ENCODE measurements at regions not wholly inside any gene's neighbourhood (a gene's known extent, or its start where the extent isn't known, plus 50 kb on each side); places are given as distances from the start of the nearest gene placed in this dataset.
"Not testable (repeated sequence)": the region's sequence is repeated elsewhere in the genome, so short reads cannot be mapped to it uniquely, and the experiment has no call there.

DNA sequence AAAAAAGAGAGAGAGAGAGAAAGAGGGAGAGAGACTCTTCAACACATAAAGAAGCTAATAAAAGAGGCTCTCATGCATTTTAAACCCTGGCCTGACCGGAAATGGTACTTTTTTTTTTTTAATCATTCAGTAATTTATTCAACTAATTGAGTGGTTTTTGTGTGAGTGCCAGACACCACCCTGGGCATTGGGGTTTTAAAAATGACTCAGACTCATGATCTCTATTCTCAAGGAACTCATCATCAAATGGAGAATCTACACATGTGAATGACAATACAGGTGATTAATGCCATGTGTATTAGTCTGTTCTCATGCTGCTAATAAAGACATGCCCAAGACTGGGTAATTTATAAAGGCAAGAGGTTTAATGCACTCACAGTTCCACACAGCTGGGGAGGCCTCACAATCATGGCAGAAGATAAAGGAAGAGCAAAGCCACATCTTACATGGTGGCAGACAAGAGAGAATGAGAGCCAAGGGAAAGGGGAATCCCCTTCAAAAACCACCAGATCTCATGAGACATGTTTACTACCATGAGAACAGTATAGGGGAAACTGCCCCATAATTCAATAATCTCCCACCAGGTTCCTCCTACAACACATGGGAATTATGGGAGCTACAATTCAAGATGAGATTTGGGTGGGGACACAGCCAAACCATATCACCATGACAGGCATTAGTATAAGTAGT is 158.5 kb upstream of the AUTS2 start:
- Histone ChIP-seq H3K4me1 (ENCODE audit: control insufficient read depth in 2 of 2, insufficient read depth in 2 of 2, low read length in 2 of 2) (no peaks in the 10 kb centered on the region), H3K9me3 (ENCODE audit: control insufficient read depth in 2 of 2, insufficient read depth in 1 of 2, low read length in 1 of 2) (no peaks in the 10 kb centered on the region), H3K36me3 (ENCODE audit: control insufficient read depth in 2 of 2, insufficient read depth in 2 of 2, low read length in 1 of 2) (no peaks in the 10 kb centered on the region), H3K27ac (ENCODE audit: low read depth in 1 of 2, low read length in 1 of 2) (no peak overlapping the region), H3K4me3 (ENCODE audit: low read length in 2 of 2) (no peak overlapping the region), H3K27me3 (ENCODE audit: control insufficient read depth in 2 of 2, insufficient read depth in 1 of 2, low read length in 1 of 2) (no peaks in the 10 kb centered on the region)
- WGBS, result 94% methylated on average over 1 of the region's 1 CpG
- no peak for DNase-seq (ENCODE audit: low read depth in 6 of 9, low spot score in 9 of 9)

DNA sequence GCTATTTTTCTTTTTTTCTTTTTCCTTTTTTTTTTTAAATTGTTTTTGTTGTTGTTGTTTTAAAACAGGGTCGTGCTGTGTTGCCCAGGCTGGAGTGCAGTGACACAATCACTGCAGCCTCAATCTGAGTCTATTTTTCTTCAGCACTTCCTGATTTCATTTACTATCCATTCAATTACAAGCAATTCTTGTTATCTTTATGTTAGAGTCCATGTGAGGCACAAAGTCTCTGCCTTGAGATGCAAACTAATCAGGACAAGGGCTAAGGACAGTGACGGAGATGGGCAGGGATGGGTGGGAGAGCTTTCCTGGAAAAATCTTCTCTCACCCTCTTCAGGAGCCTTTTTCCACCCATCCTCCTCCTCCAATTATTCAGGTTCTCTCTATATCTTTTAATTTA is 157.3 kb upstream of the AUTS2 start:
- Histone ChIP-seq H3K4me3 (ENCODE audit: low read length in 2 of 2) (no peak overlapping the region), H3K27ac (ENCODE audit: low read depth in 1 of 2, low read length in 1 of 2) (no peak overlapping the region), H3K27me3 (ENCODE audit: control insufficient read depth in 2 of 2, insufficient read depth in 1 of 2, low read length in 1 of 2) (no peaks in the 10 kb centered on the region), H3K9me3 (ENCODE audit: control insufficient read depth in 2 of 2, insufficient read depth in 1 of 2, low read length in 1 of 2) (no peaks in the 10 kb centered on the region), H3K4me1 (ENCODE audit: control insufficient read depth in 2 of 2, insufficient read depth in 2 of 2, low read length in 2 of 2) (no peaks in the 10 kb centered on the region), H3K36me3 (ENCODE audit: control insufficient read depth in 2 of 2, insufficient read depth in 2 of 2, low read length in 1 of 2) (no peaks in the 10 kb centered on the region)
- DNase-seq (ENCODE audit: low read depth in 6 of 9, low spot score in 9 of 9), result no peak
- 97% methylated on average over 2 of the region's 2 CpGs for WGBS

- H3K36me3 ChIP-seq (ENCODE audit: control insufficient read depth in 2 of 2, insufficient read depth in 2 of 2, low read length in 1 of 2), result no peaks in the 10 kb centered on the region
- no peaks in the 10 kb centered on the region for H3K4me1 ChIP-seq (ENCODE audit: control insufficient read depth in 2 of 2, insufficient read depth in 2 of 2, low read length in 2 of 2)
- no peak overlapping the region for H3K27ac ChIP-seq (ENCODE audit: low read depth in 1 of 2, low read length in 1 of 2)
- 74% methylated on average over 2 of the region's 2 CpGs for WGBS
- no peak for DNase-seq (ENCODE audit: low read depth in 6 of 9, low spot score in 9 of 9)
- H3K27me3 ChIP-seq (ENCODE audit: control insufficient read depth in 2 of 2, insufficient read depth in 1 of 2, low read length in 1 of 2), result no peaks in the 10 kb centered on the region
- H3K9me3 ChIP-seq (ENCODE audit: control insufficient read depth in 2 of 2, insufficient read depth in 1 of 2, low read length in 1 of 2), result no peaks in the 10 kb centered on the region
- H3K4me3 ChIP-seq (ENCODE audit: low read length in 2 of 2), result no peak overlapping the region
Observed at GRCh38 chr7:69443136-69443535, 155.1 kb upstream of the AUTS2 start.

- no peaks in the 10 kb centered on the region for H3K9me3 ChIP-seq (ENCODE audit: control insufficient read depth in 2 of 2, insufficient read depth in 1 of 2, low read length in 1 of 2)
- no peak for DNase-seq (ENCODE audit: low read depth in 6 of 9, low spot score in 9 of 9)
- no peak overlapping the region for H3K27ac ChIP-seq (ENCODE audit: low read depth in 1 of 2, low read length in 1 of 2)
- H3K36me3 ChIP-seq (ENCODE audit: control insufficient read depth in 2 of 2, insufficient read depth in 2 of 2, low read length in 1 of 2), result no peaks in the 10 kb centered on the region
- WGBS, result 95% methylated on average over 11 of the region's 11 CpGs
- no peak overlapping the region for H3K4me3 ChIP-seq (ENCODE audit: low read length in 2 of 2)
- H3K4me1 ChIP-seq (ENCODE audit: control insufficient read depth in 2 of 2, insufficient read depth in 2 of 2, low read length in 2 of 2), result no peaks in the 10 kb centered on the region
- no peaks in the 10 kb centered on the region for H3K27me3 ChIP-seq (ENCODE audit: control insufficient read depth in 2 of 2, insufficient read depth in 1 of 2, low read length in 1 of 2)
Observed at GRCh38 chr7:69445541-69445940, 152.7 kb upstream of the AUTS2 start.

DNA sequence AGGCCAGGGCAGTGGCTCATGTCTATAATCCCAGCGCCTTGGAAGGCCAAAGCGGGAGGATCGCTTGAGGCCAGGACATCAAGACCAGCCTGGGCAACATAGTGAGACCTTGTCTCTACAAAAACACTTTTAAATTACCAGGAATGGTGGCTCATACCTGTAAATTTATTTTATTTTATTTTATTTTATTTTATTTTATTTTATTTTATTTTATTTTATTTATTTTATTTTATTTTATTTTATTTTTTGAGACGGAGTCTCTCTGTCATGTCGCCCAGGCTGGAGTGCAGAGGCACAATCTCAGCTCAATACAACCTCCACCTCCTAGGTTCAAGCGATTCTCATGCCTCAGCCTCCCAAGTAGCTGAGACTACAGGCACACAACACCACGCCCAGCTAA is 152.1 kb upstream of the AUTS2 start:
- H3K27me3 ChIP-seq (ENCODE audit: control insufficient read depth in 2 of 2, insufficient read depth in 1 of 2, low read length in 1 of 2); DNase-seq (ENCODE audit: low read depth in 6 of 9, low spot score in 9 of 9); H3K4me3 ChIP-seq (ENCODE audit: low read length in 2 of 2); H3K9me3 ChIP-seq (ENCODE audit: control insufficient read depth in 2 of 2, insufficient read depth in 1 of 2, low read length in 1 of 2); H3K4me1 ChIP-seq (ENCODE audit: control insufficient read depth in 2 of 2, insufficient read depth in 2 of 2, low read length in 2 of 2); H3K27ac ChIP-seq (ENCODE audit: low read depth in 1 of 2, low read length in 1 of 2); H3K36me3 ChIP-seq (ENCODE audit: control insufficient read depth in 2 of 2, insufficient read depth in 2 of 2, low read length in 1 of 2): not testable (repeated sequence)
- WGBS, result 99% methylated on average over 7 of the region's 7 CpGs

GRCh38 chr7:69448071-69448470 is 150.2 kb upstream of the AUTS2 start:
- Histone ChIP-seq H3K27me3 (ENCODE audit: control insufficient read depth in 2 of 2, insufficient read depth in 1 of 2, low read length in 1 of 2) (no peaks in the 10 kb centered on the region), H3K36me3 (ENCODE audit: control insufficient read depth in 2 of 2, insufficient read depth in 2 of 2, low read length in 1 of 2) (no peaks in the 10 kb centered on the region), H3K4me1 (ENCODE audit: control insufficient read depth in 2 of 2, insufficient read depth in 2 of 2, low read length in 2 of 2) (no peaks in the 10 kb centered on the region), H3K27ac (ENCODE audit: low read depth in 1 of 2, low read length in 1 of 2) (no peak overlapping the region), H3K4me3 (ENCODE audit: low read length in 2 of 2) (no peak overlapping the region), H3K9me3 (ENCODE audit: control insufficient read depth in 2 of 2, insufficient read depth in 1 of 2, low read length in 1 of 2) (no peaks in the 10 kb centered on the region)
- no peak for DNase-seq (ENCODE audit: low read depth in 6 of 9, low spot score in 9 of 9)
- 97% methylated on average over 14 of the region's 14 CpGs for WGBS

DNA sequence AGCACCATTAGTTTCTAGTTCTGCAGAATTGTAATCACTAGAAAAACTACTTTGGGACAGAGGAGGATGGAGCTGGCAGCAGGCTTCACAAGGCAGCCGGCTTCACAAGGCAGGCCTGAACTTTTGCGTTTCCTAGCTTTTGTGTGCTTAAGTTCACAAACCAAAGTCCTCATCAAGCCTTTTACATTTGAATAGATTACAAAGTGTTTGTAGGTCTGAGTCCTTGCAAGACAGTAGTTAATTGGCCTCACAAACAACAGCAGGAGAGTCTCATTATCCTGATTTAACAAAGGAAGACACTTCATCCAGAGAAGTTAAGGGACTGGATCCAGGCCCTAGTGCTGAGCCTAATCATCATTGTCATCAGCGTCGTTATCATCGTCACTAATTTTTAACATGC is 147.8 kb upstream of the AUTS2 start:
- Histone ChIP-seq H3K27me3 (ENCODE audit: control insufficient read depth in 2 of 2, insufficient read depth in 1 of 2, low read length in 1 of 2) (no peaks in the 10 kb centered on the region), H3K27ac (ENCODE audit: low read depth in 1 of 2, low read length in 1 of 2) (no peak overlapping the region), H3K4me3 (ENCODE audit: low read length in 2 of 2) (no peak overlapping the region), H3K9me3 (ENCODE audit: control insufficient read depth in 2 of 2, insufficient read depth in 1 of 2, low read length in 1 of 2) (no peaks in the 10 kb centered on the region), H3K36me3 (ENCODE audit: control insufficient read depth in 2 of 2, insufficient read depth in 2 of 2, low read length in 1 of 2) (no peaks in the 10 kb centered on the region), H3K4me1 (ENCODE audit: control insufficient read depth in 2 of 2, insufficient read depth in 2 of 2, low read length in 2 of 2) (no peaks in the 10 kb centered on the region)
- no peak for DNase-seq (ENCODE audit: low read depth in 6 of 9, low spot score in 9 of 9)
- WGBS, result 95% methylated on average over 5 of the region's 5 CpGs

GRCh38 chr7:69451715-69452114 is 146.6 kb upstream of the AUTS2 start:
- no peak overlapping the region for H3K27ac ChIP-seq (ENCODE audit: low read depth in 1 of 2, low read length in 1 of 2)
- 97% methylated on average over 2 of the region's 2 CpGs for WGBS
- H3K27me3 ChIP-seq (ENCODE audit: control insufficient read depth in 2 of 2, insufficient read depth in 1 of 2, low read length in 1 of 2), result no peaks in the 10 kb centered on the region
- H3K4me1 ChIP-seq (ENCODE audit: control insufficient read depth in 2 of 2, insufficient read depth in 2 of 2, low read length in 2 of 2), result no peaks in the 10 kb centered on the region
- no peaks in the 10 kb centered on the region for H3K36me3 ChIP-seq (ENCODE audit: control insufficient read depth in 2 of 2, insufficient read depth in 2 of 2, low read length in 1 of 2)
- H3K9me3 ChIP-seq (ENCODE audit: control insufficient read depth in 2 of 2, insufficient read depth in 1 of 2, low read length in 1 of 2), result no peaks in the 10 kb centered on the region
- no peak for DNase-seq (ENCODE audit: low read depth in 6 of 9, low spot score in 9 of 9)
- no peak overlapping the region for H3K4me3 ChIP-seq (ENCODE audit: low read length in 2 of 2)

DNA sequence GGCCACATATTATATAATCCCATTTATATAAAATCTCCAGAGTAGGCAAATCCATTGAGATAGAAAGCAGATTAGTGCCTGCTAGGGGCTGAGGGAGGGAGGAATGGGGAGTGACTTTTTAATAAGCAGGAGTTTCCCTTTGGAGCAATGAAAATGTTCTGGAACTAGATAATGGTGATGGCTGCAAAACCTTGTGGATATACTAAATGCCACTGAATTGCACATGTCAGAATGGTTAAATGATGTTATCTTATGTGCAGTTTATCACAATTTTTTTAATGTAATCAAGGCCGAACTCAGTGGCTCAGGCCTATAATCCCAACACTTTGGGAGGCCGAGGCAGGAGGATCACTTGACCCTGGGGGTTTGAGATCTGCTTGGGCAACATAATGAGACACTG is 145.5 kb upstream of the AUTS2 start:
- 98% methylated on average over 2 of the region's 2 CpGs for WGBS
- H3K4me1 ChIP-seq (ENCODE audit: control insufficient read depth in 2 of 2, insufficient read depth in 2 of 2, low read length in 2 of 2), result no peaks in the 10 kb centered on the region
- no peaks in the 10 kb centered on the region for H3K27me3 ChIP-seq (ENCODE audit: control insufficient read depth in 2 of 2, insufficient read depth in 1 of 2, low read length in 1 of 2)
- H3K27ac ChIP-seq (ENCODE audit: low read depth in 1 of 2, low read length in 1 of 2), result no peak overlapping the region
- no peaks in the 10 kb centered on the region for H3K36me3 ChIP-seq (ENCODE audit: control insufficient read depth in 2 of 2, insufficient read depth in 2 of 2, low read length in 1 of 2)
- no peak for DNase-seq (ENCODE audit: low read depth in 6 of 9, low spot score in 9 of 9)
- no peak overlapping the region for H3K4me3 ChIP-seq (ENCODE audit: low read length in 2 of 2)
- no peaks in the 10 kb centered on the region for H3K9me3 ChIP-seq (ENCODE audit: control insufficient read depth in 2 of 2, insufficient read depth in 1 of 2, low read length in 1 of 2)

Data from thymus (tissue), 11 donors.